CD4-positive, alpha-beta T cell treated with Interleukin-4 for 1 hour (primary cell): ENCODE measurements at regions not wholly inside any gene's neighbourhood (a gene's known extent, or its start where the extent isn't known, plus 50 kb on each side); places are given as distances from the start of the nearest gene placed in this dataset.

Experiments used
- DNase-seq, 2 donors: peaks; one replicate each; pipeline ENCODE4 v3.0.0-alpha.2; 2020 to 2022

DNA sequence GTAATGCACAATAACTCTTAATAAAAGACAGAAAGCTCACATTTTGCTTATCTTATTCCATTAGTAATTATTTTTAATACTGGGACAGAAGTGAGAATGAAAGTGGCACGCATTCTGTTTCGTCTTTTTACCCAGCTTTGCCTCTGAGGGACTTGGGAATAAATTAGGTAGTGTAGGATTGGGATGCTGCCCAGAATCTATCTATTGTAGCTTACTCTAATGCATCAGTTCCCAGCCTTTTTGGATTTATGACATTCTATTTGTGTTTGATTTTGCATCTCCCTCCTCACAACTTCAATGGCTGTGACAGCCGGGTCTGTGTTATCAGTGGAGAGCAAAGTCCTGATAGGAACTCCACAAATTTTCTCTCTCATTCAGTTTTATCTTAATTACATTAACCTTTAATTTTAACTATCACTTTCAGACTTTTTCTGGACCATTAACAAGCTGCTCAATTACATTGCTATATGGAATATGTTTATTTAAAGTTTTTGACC is 62.9 kb upstream of the TULP4 start:
- DNase-seq: no peak

GRCh38 chr6:158251565-158251964 is 60.7 kb upstream of the TULP4 start:
- DNase-seq: no peak

- no peak for DNase-seq
Measured at GRCh38 chr6:158253248-158253647, 59.0 kb upstream of the TULP4 start.

DNA sequence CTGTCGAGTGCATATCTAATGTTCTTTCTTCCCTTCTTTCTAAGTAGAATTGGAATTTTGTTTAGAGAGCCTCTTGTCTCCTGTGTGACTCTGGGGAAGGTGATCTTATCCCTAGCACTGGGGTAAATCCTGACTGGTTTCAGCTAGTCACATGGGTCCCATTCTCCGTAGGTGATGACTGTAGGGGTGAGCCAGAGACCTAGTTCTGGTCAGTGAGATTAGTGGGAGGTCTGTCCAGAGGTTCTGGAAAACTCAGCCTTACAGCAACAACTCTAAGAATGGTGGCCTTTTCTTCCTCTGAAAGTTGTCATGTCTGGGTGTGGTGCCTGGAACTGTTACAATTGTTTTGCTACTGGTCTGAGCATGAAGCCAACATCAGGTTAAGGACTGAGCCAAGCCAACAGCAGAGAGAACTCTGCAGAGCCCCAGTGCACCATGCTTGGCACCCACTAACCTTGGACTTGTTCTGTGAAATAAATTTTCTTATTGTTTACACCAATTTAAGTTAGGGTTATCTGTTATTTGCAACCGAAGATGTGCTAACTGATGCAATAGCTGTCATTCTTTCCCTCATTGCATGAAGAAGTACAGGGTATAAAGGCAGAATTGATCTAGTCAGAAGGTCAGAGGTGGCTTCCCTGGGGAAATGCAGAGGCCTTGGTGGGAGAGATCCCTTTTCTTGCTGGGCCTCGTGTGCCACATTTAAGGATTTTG is 56.8 kb upstream of the TULP4 start:
- DNase-seq: no peak

DNA sequence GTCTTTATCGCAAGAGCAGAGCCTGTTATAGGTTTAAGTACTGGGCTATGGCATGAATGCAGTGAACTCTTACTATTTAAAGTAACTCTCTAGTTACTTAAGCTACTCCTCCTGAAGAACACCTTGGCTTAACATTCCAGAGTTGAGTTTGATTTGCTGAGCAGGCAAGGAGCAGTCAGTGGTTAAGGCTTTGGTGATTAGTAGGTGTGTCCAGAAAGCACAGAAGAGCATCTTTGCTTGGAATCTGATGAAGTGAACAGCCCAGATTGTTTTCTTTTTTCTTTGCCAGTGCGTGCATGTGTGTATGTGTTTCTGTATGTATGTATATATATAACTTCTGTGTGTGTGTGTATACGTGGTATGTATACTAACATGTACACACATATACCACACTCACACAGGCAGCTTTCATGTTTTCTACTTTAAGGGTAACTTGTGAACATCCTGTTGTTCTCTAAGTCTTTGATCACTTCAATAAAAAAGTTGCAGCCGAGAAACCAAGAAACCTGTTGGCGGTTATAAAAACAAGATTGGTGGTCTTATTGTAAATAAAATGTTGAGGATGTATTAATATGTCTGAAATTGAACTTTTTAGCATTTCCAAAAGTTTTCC is 56.2 kb upstream of the TULP4 start:
- peak in 1 of 2 donors; percentile 48 for DNase-seq

DNA sequence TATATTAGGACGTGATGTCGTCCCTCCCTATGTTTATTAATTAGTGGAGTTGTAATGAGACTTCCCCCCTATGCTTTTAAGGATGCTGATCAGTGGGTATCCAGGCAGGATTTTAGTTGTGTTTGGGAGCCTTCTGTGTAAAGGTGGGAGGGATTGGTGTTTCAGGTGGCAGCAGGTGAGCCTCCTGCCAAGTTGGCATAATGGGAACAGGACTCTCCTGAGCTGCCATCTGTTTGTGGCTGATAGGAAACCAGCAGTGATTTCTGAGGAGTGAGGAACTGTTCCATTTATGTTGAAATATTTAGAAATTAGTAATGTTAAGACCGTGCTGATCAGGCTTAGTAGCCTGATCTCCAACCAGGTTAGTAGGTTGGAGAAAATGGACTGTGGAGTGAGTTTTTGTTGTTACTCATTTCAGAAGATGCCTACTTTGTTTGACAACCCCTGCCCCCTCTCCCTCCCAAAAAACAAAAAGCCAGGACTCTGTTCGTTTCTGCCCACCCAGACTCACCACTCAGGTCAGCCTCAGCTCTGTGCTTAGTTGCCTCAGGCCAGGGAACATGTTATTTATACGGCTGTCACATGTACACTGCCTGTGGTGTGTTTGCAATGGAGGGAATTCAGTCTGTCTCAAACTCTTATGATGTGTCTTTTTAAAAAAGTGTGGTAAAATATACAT is 55.4 kb upstream of the TULP4 start:
- DNase-seq: no peak

- no peak for DNase-seq
Measured at GRCh38 chr6:158257425-158257759, 54.9 kb upstream of the TULP4 start.

GRCh38 chr6:158257781-158258180 is 54.5 kb upstream of the TULP4 start:
- DNase-seq: no peak

GRCh38 chr6:158259136-158259535 is 53.1 kb upstream of the TULP4 start:
- DNase-seq: no peak

- no peak for DNase-seq
Measured at GRCh38 chr6:158259845-158260244, 52.4 kb upstream of the TULP4 start.

DNA sequence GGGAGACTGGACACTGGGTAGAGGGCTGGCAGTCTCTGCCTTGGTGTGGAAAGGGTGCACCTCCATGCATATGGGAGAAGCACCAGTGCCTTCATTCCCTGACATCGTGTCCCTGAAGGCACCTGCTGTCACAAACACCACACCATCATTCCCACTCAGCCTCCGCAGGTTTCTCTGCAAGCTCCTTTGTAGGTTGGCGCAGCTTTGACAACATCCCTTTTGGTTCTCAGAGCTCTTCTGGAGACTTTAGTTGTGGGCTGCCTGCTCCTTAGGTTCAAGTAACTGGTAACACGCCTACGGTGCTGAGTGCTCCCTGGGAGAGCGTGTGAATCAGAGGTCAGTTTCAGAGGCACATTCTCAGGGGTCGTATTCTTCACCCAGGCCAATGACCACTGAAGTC is 50.2 kb upstream of the TULP4 start:
- no peak for DNase-seq
